Karpas-422 (cell line): ENCODE measurements at regions not wholly inside any gene's neighbourhood (a gene's known extent, or its start where the extent isn't known, plus 50 kb on each side); places are given as distances from the start of the nearest gene placed in this dataset.
"Not testable (repeated sequence)": the region's sequence is repeated elsewhere in the genome, so short reads cannot be mapped to it uniquely, and the experiment has no call there.

Source experiments
- DNase-seq: peaks from one replicate; pipeline ENCODE4 v3.0.0-alpha.2; 2015
- H2AFZ ChIP-seq: fragments of 200-600 bp; sonication (generic); 2 replicates; pipeline ENCODE4 v1.6.1; 2014; ENCODE audit warnings: antibody characterized with exemption, low read length, mixed read lengths
- H3K27ac ChIP-seq: fragments of 200-600 bp; sonication (generic); 2 replicates; pipeline ENCODE4 v1.5.1; 2014; ENCODE audit warnings: mild to moderate bottlenecking, low read length, moderate library complexity
- H3K27me3 ChIP-seq: fragments of 200-600 bp; sonication (generic); 2 replicates; pipeline ENCODE4 v1.6.1; 2014; ENCODE audit warnings: low read length, mixed read lengths
- H3K36me3 ChIP-seq: fragments of 200-600 bp; sonication (generic); 2 replicates; pipeline ENCODE4 v1.6.1; 2014; ENCODE audit warnings: low read length, mixed read lengths; ENCODE audit not compliant: insufficient read depth
- H3K4me1 ChIP-seq: fragments of 200-600 bp; sonication (generic); 2 replicates; pipeline ENCODE4 v1.6.1; 2014; ENCODE audit warnings: mild to moderate bottlenecking, low read length, mixed read lengths
- H3K4me2 ChIP-seq: fragments of 200-600 bp; sonication (generic); 2 replicates; pipeline ENCODE4 v1.6.1; 2014; ENCODE audit warnings: low read length, low read depth, mild to moderate bottlenecking; ENCODE audit not compliant: poor library complexity, severe bottlenecking
- H3K4me3 ChIP-seq: fragments of 200-600 bp; sonication (generic); 2 replicates; pipeline ENCODE4 v1.5.1; 2014; ENCODE audit warnings: mild to moderate bottlenecking, antibody characterized with exemption, low read length, mixed read lengths
- H3K79me2 ChIP-seq: fragments of 200-600 bp; sonication (generic); 2 replicates; pipeline ENCODE4 v1.6.1; 2014; ENCODE audit warnings: mild to moderate bottlenecking, low read length, mixed read lengths
- H3K9ac ChIP-seq: fragments of 200-600 bp; sonication (generic); 2 replicates; pipeline ENCODE4 v1.6.0; 2014; ENCODE audit warnings: low read length
- H3K9me2 ChIP-seq: fragments of 200-600 bp; sonication (generic), shearing (Covaris generic); replicated peaks from 2 replicates; pipeline ENCODE4 v1.6.0; 2014; ENCODE audit warnings: mild to moderate bottlenecking, low read length, moderate library complexity; ENCODE audit not compliant: insufficient read depth
- H3K9me3 ChIP-seq: fragments of 300-700, 200-600 bp; sonication (generic); 2 replicates; pipeline ENCODE4 v1.6.1; 2014; ENCODE audit warnings: low read length, mixed read lengths
- H4K20me1 ChIP-seq: fragments of 200-600 bp; sonication (generic); 2 replicates; pipeline ENCODE4 v1.6.1; 2014; ENCODE audit warnings: mild to moderate bottlenecking, antibody characterized with exemption, low read length, low read depth; ENCODE audit not compliant: insufficient read depth

DNA sequence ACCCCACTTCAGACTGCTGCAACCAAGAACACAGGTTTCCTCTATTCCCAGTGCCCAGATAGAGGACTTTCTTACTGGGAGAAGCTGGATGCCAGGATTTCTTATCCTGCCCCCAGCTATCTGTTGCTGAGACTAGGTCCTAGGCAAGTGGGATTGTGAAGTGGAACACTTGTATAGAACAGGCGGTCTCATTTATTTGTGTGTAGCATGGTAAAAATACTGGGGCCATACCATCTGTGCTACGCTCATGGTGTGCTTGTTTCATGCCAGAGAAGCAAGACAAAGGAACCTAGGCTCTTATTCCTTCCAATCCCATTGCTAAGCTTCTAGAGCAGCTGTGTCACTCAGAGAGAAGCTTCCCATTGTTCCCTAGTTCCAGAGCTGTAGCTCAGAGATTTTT, 191.5 kb upstream of the EPHA6 start:
- no peak overlapping the region for H3K27ac ChIP-seq
- H3K9me2 ChIP-seq: no peaks in the 10 kb centered on the region
- no peak overlapping the region for H3K4me3 ChIP-seq
- H3K36me3 ChIP-seq: no peaks in the 10 kb centered on the region
- H3K4me1 ChIP-seq: no peaks in the 10 kb centered on the region
- H4K20me1 ChIP-seq: no peaks in the 10 kb centered on the region
- no peak overlapping the region for H3K4me2 ChIP-seq
- no peaks in the 10 kb centered on the region for H3K27me3 ChIP-seq
- DNase-seq: no peak
- no peak overlapping the region for H2AFZ ChIP-seq
- no peak overlapping the region for H3K9ac ChIP-seq
- H3K9me3 ChIP-seq: no peaks in the 10 kb centered on the region
- no peaks in the 10 kb centered on the region for H3K79me2 ChIP-seq

DNA sequence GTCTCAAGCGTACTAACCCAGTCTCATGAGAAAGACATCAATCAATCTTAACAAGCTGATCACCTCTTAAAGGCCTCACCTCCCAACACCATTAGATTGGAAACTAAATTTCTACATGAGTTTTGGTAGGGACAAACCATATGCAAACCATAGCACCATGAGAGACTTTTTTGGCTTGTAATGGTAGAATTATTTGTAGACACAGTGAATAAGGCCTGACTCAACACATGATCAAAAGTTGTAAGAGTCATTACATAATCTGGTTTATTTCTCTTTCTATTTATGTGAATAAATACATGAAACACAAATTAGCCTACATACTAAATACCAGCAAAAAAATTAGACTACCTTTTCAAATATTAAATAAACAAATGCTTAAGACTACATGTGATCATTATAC, 183.3 kb upstream of the EPHA6 start:
- Histone ChIP-seq H3K4me1 (no peaks in the 10 kb centered on the region), H3K36me3 (no peaks in the 10 kb centered on the region), H3K79me2 (no peaks in the 10 kb centered on the region), H3K9me2 (no peaks in the 10 kb centered on the region), H3K9me3 (peaks cover 2% of the 10 kb centered on the region), H2AFZ (no peak overlapping the region), H3K27ac (no peak overlapping the region), H3K9ac (no peak overlapping the region), H3K4me3 (no peak overlapping the region), H3K27me3 (no peaks in the 10 kb centered on the region), H3K4me2 (no peak overlapping the region), H4K20me1 (no peaks in the 10 kb centered on the region)
- no peak for DNase-seq

DNA sequence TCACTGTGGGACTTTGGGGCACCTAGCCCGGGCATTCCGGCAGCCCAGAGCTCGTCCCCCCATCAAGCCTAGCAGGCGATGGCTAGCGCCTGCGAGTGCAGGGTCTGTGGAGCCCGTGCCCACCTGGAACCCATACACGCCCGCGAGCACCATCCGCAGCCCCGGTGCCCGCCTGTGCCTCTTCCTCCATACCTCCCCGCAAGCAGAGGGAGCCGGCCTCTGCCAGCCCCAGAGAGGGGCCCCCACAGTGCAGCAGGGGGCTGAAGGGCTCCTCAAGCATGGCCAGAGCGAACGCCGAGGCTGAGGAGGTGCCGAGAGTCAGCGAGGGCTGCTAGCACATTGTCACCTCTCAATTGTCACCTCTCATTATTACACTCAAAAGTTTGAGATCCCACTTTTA, 167.8 kb upstream of the EPHA6 start:
- DNase-seq: no peak
- Histone ChIP-seq H3K36me3 (no peaks in the 10 kb centered on the region), H4K20me1 (no peaks in the 10 kb centered on the region), H3K4me2 (no peak overlapping the region), H3K9ac (no peak overlapping the region), H2AFZ (no peak overlapping the region), H3K27ac (no peak overlapping the region), H3K4me1 (no peaks in the 10 kb centered on the region), H3K9me2 (no peaks in the 10 kb centered on the region), H3K27me3 (no peaks in the 10 kb centered on the region), H3K9me3 (0 out of 2 replicates have a peak, but pooled peaks cover 6% of the 10 kb centered on the region), H3K79me2 (no peaks in the 10 kb centered on the region), H3K4me3 (no peak overlapping the region)

DNA sequence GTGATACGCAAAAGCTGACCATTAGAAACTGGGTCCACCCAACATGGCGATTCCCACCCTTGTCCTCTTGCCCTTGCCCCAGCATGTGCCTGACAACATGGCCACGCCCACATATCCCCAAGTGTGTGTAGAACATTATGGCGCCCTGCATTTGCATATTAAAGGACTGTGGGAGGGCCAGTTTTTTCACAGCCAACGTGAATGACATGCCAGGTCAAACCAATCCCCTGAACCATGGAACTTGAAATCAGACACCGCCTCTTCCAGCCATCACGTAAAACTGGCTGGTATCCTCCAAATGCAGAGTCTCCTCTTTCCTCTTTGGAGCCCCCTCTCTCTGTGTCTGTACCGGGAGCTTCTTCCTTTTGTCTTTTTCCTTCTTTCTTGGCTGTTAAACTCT, 156.7 kb upstream of the EPHA6 start:
- Histone ChIP-seq H2AFZ (no peak overlapping the region), H3K9me3 (no peaks in the 10 kb centered on the region), H3K36me3 (no peaks in the 10 kb centered on the region), H3K27ac (no peak overlapping the region), H3K9me2 (no peaks in the 10 kb centered on the region), H3K4me1 (no peaks in the 10 kb centered on the region), H3K27me3 (no peaks in the 10 kb centered on the region), H3K4me2 (no peak overlapping the region), H4K20me1 (no peaks in the 10 kb centered on the region), H3K4me3 (no peak overlapping the region), H3K79me2 (no peaks in the 10 kb centered on the region), H3K9ac (no peak overlapping the region)
- DNase-seq: no peak

DNA sequence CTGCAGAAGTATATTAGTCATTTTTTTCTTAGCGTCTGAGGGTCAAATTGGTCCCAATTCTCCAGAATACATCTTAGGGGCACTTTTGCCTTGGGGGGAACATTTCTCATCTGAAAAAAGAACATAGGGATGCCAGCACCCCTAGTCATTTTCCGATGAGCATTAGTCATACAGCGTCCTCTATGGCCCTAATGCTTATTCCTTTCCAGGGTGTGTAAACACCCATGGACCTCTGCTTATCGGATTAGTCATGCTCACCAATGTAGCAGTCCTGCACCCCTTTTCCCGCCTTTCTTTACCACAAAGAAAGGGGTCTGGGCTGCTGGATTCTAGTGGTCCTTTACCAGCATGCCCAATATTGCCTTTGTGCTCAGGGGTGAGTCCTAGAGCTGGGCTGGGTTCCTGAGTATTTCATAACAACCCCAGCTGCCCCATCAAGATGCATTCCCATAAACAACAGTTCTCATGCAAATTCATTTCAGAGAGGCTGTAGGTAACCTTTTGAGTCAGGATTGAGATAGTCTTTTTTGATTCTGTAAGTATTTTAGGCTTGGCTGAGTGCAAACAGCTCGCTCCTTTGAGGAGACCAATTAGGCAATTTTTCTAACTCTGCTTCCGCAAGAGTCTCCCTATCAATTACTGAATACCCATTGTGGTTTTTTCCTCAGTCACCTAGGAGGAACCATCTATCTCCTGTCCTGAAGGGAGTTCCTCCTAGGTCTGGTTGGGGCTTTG, 142.4 kb upstream of the EPHA6 start:
- not testable (repeated sequence) for H3K36me3 ChIP-seq

DNA sequence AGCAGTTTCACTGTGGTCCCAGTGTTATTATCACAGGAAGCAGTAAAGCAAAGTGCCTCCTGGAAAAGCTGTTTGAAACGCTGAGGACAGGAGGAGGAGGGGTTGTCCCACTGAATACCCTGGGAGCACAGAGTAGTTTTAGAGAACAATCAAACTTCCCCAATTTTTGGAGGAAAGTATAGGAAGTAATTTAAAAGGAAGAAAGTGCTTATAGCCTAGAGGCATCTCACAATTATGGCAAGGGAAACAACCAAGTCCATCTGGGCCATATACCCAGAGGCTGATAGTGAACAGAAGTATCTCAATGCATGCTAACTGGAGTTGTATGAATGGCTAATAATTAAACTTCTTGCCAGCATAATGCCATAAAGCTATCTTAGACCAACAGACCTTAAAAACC, 137.2 kb upstream of the EPHA6 start:
- no peak for DNase-seq
- no peaks in the 10 kb centered on the region for H4K20me1 ChIP-seq
- no peak overlapping the region for H2AFZ ChIP-seq
- no peaks in the 10 kb centered on the region; the same call in 1 of the 2 replicates for H3K9me3 ChIP-seq
- H3K4me3 ChIP-seq: no peak overlapping the region
- H3K27ac ChIP-seq: no peak overlapping the region
- H3K4me1 ChIP-seq: no peaks in the 10 kb centered on the region
- H3K9ac ChIP-seq: no peak overlapping the region
- no peaks in the 10 kb centered on the region for H3K36me3 ChIP-seq
- no peaks in the 10 kb centered on the region for H3K9me2 ChIP-seq
- no peaks in the 10 kb centered on the region for H3K79me2 ChIP-seq
- H3K27me3 ChIP-seq: no peaks in the 10 kb centered on the region
- H3K4me2 ChIP-seq: no peak overlapping the region

More for the DNA sequence above, 142.4 kb upstream of the EPHA6 start:
- not testable (repeated sequence) for H2AFZ ChIP-seq, H3K9ac ChIP-seq, H3K27ac ChIP-seq, H3K9me3 ChIP-seq, H3K79me2 ChIP-seq, H3K4me3 ChIP-seq, DNase-seq, H3K4me2 ChIP-seq, H3K4me1 ChIP-seq, H3K9me2 ChIP-seq, H4K20me1 ChIP-seq, H3K27me3 ChIP-seq

DNA sequence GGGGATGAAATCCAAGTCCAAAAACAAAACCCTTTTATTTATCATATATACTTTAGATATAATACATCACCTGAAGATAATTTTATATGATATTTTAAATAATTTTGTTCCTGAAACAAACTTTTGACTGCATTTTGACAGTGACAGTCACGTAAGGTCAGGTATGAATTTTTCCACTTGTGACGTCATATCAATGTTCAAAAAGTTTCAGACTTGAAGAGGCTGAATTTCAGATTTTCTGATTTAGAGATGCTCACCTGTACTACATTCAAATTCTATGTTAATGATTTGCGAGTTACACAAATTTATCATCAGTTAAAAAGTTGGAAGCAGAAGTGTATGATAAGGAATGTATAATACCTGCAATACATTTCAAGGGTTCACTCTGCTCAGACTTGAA, 136.1 kb upstream of the EPHA6 start:
- Histone ChIP-seq H3K79me2 (no peaks in the 10 kb centered on the region), H3K4me2 (no peak overlapping the region), H4K20me1 (no peaks in the 10 kb centered on the region), H3K9me2 (no peaks in the 10 kb centered on the region), H3K4me1 (no peaks in the 10 kb centered on the region), H3K36me3 (no peaks in the 10 kb centered on the region), H2AFZ (no peak overlapping the region), H3K9ac (no peak overlapping the region), H3K9me3 (no peaks in the 10 kb centered on the region; the same call in none of the 2 replicates), H3K27ac (no peak overlapping the region), H3K4me3 (no peak overlapping the region), H3K27me3 (no peaks in the 10 kb centered on the region)
- no peak for DNase-seq

DNA sequence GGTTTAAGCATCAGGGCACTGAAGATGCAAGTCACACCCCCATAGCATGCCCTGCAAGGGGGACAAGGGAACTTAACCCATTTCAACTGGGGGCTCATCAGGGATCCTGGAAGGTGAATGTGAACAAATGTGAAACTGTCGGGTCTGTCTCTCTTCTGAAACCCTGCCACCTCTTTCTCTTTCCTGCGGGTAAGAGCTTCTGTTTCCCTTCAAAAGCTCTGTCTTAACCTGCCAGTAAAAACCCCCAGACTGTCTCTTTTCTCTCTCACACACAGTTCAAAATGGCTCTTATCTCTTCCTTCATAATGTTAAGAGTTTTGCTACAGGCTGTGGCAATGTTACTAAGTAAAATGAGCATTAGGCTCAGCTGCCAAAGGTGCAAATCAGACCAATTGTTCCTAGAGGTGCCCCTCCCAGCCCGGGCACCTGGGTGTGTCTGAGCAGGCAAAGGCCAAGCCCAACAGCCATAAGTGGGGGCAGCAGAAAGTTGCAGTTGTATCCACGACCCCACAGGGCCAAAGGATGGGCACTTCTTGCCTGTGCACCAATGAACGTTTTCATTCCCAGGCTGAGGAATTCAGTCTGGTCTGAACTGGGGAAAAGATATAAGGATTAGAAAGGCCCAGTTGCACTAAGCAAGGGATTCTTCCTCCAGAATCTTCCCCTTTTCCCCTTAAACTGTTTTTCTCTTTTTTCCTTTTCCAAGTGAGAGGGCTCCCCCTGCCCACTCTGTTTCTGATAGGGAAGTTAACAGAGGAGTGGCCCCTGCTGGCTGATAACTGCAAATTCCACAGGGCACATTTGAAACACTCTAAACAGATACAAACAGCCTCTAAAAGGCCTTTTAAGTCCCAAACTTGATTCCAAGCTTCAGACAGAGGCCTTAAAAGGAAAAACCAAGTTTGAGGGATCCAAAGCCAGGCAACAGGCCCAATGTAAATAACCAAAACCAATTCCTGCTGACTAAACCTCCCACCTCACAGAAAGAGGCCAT, 113.8 kb upstream of the EPHA6 start:
- H3K9me2 ChIP-seq: no peaks in the 10 kb centered on the region
- DNase-seq: no peak
- H3K9ac ChIP-seq: no peak overlapping the region
- H3K9me3 ChIP-seq: no peaks in the 10 kb centered on the region; the same call in 1 of the 2 replicates
- H3K4me1 ChIP-seq: no peaks in the 10 kb centered on the region
- H3K36me3 ChIP-seq: no peaks in the 10 kb centered on the region
- H3K4me3 ChIP-seq: no peak overlapping the region
- no peak overlapping the region for H3K4me2 ChIP-seq
- no peaks in the 10 kb centered on the region for H3K27me3 ChIP-seq
- no peaks in the 10 kb centered on the region for H4K20me1 ChIP-seq
- no peaks in the 10 kb centered on the region for H3K79me2 ChIP-seq
- no peak overlapping the region for H3K27ac ChIP-seq
- no peak overlapping the region for H2AFZ ChIP-seq
